HFFc6 (cell line): ENCODE measurements at regions not wholly inside any gene's neighbourhood (a gene's known extent, or its start where the extent isn't known, plus 50 kb on each side); places are given as distances from the start of the nearest gene placed in this dataset.

Experiments
- DNase-seq: peaks from one replicate; pipeline ENCODE4 v3.0.0-alpha.2; 2018
- H3K27ac Mint-ChIP-seq: 2 replicates; pipeline ENCODE4 v1.8.0; 2020; ENCODE audit warnings: mild to moderate bottlenecking, mixed read lengths
- H3K27me3 Mint-ChIP-seq: 2 replicates; pipeline ENCODE4 v1.8.0; 2021; ENCODE audit warnings: mild to moderate bottlenecking, moderate library complexity, mixed read lengths; ENCODE audit not compliant: insufficient read depth
- H3K36me3 Mint-ChIP-seq: 2 replicates; pipeline ENCODE4 v1.8.0; 2021; ENCODE audit warnings: low read depth, mixed read lengths
- H3K4me1 Mint-ChIP-seq: 2 replicates; pipeline ENCODE4 v1.8.0; 2020; ENCODE audit warnings: low read depth, mixed read lengths
- H3K4me3 Mint-ChIP-seq: 2 replicates; pipeline ENCODE4 v1.8.0; 2020; ENCODE audit warnings: mild to moderate bottlenecking, moderate library complexity, mixed read lengths
- H3K9me3 Mint-ChIP-seq: 2 replicates; pipeline ENCODE4 v1.8.0; 2020; ENCODE audit warnings: mild to moderate bottlenecking, mixed read lengths
- TF ChIP-seq, protein P1 (sequence below): fragments of 200-600 bp; sonication (generic); IDR thresholded peaks from 2 replicates; pipeline ENCODE4 v1.5.0; 2021; ENCODE audit warnings: antibody characterized with exemption, mild to moderate bottlenecking

GRCh38 chr10:124152139-124153022 lies 59.0 kb upstream of the CHST15 start:
- H3K36me3 Mint-ChIP-seq: no peaks in the 10 kb centered on the region
- no peak overlapping the region; the same call in 1 of the 2 replicates for H3K4me3 Mint-ChIP-seq
- peaks cover 9% of the 10 kb centered on the region for H3K9me3 Mint-ChIP-seq
- peaks cover 27% of the 10 kb centered on the region; the same call in 1 of the 2 replicates for H3K4me1 Mint-ChIP-seq
- H3K27me3 Mint-ChIP-seq: peaks cover under 1% of the 10 kb centered on the region; the same call in 1 of the 2 replicates
- TF ChIP-seq, protein P1, sequence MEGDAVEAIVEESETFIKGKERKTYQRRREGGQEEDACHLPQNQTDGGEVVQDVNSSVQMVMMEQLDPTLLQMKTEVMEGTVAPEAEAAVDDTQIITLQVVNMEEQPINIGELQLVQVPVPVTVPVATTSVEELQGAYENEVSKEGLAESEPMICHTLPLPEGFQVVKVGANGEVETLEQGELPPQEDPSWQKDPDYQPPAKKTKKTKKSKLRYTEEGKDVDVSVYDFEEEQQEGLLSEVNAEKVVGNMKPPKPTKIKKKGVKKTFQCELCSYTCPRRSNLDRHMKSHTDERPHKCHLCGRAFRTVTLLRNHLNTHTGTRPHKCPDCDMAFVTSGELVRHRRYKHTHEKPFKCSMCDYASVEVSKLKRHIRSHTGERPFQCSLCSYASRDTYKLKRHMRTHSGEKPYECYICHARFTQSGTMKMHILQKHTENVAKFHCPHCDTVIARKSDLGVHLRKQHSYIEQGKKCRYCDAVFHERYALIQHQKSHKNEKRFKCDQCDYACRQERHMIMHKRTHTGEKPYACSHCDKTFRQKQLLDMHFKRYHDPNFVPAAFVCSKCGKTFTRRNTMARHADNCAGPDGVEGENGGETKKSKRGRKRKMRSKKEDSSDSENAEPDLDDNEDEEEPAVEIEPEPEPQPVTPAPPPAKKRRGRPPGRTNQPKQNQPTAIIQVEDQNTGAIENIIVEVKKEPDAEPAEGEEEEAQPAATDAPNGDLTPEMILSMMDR: no peak
- H3K27ac Mint-ChIP-seq: no peak overlapping the region
- DNase-seq: peak; percentile 68

GRCh38 chr10:124151466-124152095 lies 58.2 kb upstream of the CHST15 start:
- Mint-ChIP-seq H3K4me3 (no peak overlapping the region; the same call in 1 of the 2 replicates), H3K36me3 (no peaks in the 10 kb centered on the region), H3K27ac (peak overlapping the region; percentile 13; the same call in 1 of the 2 replicates), H3K9me3 (peaks cover 8% of the 10 kb centered on the region; the same call in 1 of the 2 replicates), H3K27me3 (peaks cover 2% of the 10 kb centered on the region; the same call in 1 of the 2 replicates), H3K4me1 (peaks cover 20% of the 10 kb centered on the region; the same call in 1 of the 2 replicates)
- TF ChIP-seq, protein P1: no peak
- DNase-seq: no peak

DNA sequence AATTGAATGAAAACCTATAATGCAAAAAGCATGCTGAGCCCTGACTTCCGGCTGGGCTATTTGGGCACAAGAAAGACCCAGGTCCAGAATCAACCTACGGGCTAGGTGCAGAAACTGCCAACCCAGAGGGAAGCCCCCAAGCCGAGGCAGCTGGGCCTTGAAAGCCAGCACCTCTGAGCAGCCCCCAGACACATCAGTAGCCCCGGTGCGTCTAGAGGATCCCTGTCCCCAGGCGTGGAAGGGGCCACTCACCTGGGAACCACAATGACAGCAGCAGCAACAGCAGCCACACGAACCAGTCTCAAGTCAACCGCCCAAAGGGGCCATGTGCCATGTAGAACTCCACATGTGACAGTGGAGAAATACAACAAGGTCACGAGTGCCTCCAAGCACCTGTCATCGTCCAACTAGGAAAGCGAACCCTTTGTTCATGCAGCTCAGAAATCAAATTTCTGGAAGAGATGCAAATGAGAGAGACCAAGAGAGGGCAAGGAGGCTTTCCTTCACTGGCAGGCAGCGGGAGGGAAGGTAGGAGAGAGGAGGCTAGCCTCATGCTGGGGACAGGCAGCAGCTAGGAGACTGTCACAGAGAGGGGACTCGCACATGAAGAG lies 57.5 kb upstream of the CHST15 start:
- TF ChIP-seq, protein P1: no peak
- no peaks in the 10 kb centered on the region for H3K36me3 Mint-ChIP-seq
- no peak overlapping the region for H3K4me3 Mint-ChIP-seq
- peaks cover 15% of the 10 kb centered on the region; the same call in 1 of the 2 replicates for H3K4me1 Mint-ChIP-seq
- peaks cover 7% of the 10 kb centered on the region; the same call in 1 of the 2 replicates for H3K9me3 Mint-ChIP-seq
- no peak overlapping the region for H3K27ac Mint-ChIP-seq
- DNase-seq: no peak
- peaks cover 2% of the 10 kb centered on the region; the same call in 1 of the 2 replicates for H3K27me3 Mint-ChIP-seq

- peaks cover 2% of the 10 kb centered on the region; the same call in 1 of the 2 replicates for H3K27me3 Mint-ChIP-seq
- no peak overlapping the region for H3K4me3 Mint-ChIP-seq
- no peaks in the 10 kb centered on the region for H3K36me3 Mint-ChIP-seq
- H3K9me3 Mint-ChIP-seq: peaks cover under 1% of the 10 kb centered on the region; the same call in 1 of the 2 replicates
- TF ChIP-seq, protein P1: no peak
- no peak for DNase-seq
- peaks cover 9% of the 10 kb centered on the region; the same call in 1 of the 2 replicates for H3K4me1 Mint-ChIP-seq
- H3K27ac Mint-ChIP-seq: no peak overlapping the region
Measured at GRCh38 chr10:124150189-124150806, 56.9 kb upstream of the CHST15 start.
